RKO (cell line): ENCODE measurements at regions not wholly inside any gene's neighbourhood (a gene's known extent, or its start where the extent isn't known, plus 50 kb on each side); places are given as distances from the start of the nearest gene placed in this dataset.
"Not testable (repeated sequence)": the region's sequence is repeated elsewhere in the genome, so short reads cannot be mapped to it uniquely, and the experiment has no call there.

Experiments used
- DNase-seq: peaks from one replicate; pipeline ENCODE4 v3.0.0-alpha.2; 2016; ENCODE audit warnings: low spot score

- DNase-seq = no peak
These were observed 763.6 kb downstream of the CDH11 start for GRCh38 chr16:64358291-64358690.

DNA sequence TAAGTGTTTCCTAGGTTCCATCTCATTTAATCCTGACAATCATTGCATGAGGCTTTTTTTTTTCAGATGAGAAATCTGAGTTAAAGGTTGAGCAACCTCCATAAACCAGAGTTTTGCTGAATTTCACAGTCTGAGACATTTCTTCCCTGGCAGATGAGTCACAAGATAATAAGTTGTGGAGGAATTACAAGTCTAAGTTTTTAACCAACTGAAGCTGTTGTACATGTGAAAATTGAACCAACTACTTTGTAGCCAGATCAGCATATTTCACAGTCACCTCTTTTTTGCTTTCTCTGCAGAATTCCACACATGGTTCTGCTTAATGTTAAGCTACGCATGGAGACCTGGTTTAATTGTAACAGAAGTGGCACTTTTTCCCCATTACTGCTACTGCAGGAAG lies 765.6 kb downstream of the CDH11 start:
- DNase-seq = peak; percentile 4

DNA sequence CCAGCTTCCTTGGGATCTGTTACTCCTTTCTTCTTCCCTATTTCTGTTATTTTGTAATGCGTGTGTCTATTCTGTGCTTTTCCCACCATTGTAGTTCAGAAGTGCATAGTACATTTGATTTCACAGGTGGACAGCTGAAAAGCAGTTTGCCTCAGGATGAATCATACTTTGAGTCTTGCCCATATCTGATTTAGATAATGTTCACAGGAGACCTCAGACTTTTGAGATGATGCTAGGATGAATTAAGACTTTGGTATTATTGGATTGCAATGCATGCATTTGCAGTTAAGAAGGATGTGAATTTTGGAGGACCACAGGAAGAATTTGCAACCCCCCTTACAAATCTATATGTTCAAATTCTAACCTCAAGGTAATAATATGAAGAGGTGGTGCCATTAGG lies 769.6 kb downstream of the CDH11 start:
- no peak for DNase-seq

DNA sequence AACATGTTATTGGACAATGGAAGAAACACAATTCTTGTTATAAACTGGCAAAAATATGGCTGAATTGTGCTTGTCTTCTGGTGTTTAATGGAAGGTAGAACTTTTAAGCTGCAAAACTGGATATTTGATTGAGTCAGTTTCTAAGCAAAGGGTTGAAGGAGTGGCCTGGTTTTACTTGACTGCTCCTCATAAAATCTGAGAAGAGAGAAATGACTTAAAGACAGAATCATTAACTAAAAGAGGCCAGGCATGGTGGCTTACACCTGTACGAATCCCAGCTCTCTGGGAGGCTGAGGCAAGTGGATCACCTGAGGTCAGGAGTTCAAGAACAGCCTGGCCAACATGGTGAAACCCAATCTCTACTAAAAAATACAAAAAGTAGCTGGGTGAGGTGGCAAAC lies 770.7 kb downstream of the CDH11 start:
- no peak for DNase-seq

DNA sequence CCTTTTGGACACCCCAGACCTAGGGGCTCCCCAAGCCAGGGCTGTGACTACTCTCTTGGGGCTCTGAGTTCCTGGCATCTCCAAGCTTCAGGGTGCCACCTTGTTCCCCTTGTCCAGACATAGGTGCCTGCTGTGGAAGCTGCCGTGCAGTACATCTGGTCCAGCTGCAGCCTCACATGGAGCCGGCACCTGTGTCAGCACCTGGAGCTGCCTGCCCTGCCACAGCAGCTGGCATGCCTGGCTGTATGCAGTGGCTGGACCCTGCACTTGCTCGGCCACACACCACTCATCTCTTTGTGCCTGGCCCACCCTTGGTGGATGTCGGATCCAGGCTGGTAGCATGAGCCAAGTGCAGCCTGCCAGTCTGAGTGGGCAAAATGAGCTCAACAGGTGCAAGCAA lies 775.8 kb downstream of the CDH11 start:
- DNase-seq = no peak

DNA sequence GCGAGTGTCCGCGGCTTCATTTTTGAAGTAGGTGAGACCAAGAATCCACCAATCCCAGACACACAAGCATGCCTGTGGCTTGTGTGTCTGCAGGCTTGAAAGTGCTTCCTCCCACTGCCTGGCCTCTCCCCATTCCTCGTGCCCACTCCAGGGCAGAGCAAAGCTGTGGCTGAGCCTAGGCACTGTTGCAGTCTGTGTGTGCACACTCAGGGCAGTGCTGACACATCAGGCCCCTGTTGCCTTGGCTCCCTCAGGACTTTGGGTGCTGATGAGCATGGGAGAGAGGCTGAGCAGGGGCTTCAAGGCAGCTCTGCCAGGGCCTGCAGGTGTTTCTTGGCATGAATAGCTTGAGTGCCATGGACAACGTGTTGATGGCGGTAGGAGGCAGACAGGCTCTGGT lies 776.7 kb downstream of the CDH11 start:
- no peak for DNase-seq

DNA sequence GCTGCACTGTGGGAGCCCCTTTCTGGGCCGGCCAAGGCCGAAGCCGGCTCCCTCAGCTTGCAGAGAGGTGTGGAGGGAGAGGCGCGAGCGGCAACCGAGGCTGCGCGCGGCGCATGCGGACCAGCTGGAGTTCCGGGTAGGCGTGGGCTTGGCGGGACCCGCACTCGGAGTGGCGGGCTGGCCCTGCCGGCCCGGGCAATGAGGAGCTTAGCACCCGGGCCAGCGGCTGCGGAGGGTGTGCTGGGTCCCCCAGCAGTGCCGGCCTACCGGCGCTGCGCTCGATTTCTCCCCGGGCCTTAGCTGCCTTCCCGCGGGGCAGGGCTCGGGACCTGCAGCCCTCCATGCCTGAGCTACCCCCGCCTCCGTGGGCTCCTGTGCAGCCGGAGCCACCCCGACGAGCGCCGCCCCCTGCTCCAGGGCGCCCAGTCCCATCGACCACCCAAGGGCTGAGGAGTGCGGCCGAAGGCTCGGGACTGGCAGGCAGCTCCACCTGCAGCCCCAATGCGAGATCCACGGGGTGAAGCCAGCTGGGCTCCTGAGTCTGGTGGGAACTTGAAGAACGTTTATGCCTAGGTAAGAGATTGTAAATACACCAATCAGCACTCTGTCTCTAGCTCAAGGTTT lies 777.9 kb downstream of the CDH11 start:
- not testable (repeated sequence) for DNase-seq

DNA sequence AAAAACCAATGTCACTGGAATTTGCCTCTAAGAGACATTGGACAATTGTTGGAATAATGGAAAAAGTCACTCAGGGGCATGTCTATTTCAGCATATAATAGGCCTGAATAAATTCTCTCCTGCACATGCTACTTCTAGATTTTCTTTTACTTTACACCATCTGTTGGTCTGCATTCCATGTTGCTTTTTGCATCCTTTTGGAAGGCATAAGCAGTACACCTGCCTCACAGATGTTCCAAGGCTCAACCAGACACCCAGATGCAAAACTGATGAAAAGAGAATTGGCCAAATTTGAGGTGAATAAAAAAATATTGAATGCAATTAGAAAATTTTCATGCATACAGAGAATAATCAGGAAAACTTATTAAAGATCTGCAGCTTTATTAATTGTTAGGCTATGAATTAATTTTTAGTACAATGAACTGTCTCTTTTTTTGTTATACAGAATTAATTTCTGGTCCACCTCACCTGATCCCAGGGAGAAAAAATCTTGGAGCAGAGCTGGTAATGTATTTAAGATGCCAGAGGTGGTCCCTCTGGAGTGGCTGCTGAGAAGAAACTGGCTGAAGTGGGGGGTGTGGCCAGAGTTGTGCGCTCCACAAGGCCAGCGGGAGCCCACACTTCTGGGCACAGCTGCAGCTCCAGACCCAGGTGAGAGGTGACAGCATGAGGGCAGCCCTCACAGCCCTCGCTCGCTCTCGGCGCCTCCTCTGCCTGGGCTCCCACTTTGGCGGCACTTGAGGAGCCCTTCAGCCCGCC lies 778.6 kb downstream of the CDH11 start:
- DNase-seq = no peak

DNA sequence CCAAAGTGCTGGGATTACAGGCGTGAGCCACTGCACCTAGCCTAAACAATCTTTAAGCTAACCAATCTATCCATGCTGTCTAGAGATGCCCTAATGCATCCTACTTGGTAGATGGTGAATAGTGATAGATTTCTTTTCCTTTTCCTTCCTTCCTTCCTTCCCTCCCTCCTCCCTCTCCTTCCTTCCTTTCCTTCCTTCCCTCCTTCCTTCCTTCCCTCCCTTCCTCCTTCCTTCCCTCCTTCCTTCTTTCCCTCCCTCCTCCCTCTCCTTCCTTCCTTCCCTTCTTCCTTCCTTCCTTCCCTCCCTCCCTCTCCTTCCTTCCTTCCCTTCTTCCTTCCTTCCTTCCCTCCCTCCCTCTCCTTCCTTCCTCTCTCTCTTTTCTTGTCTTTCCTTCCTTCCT lies 780.5 kb downstream of the CDH11 start:
- DNase-seq = not testable (repeated sequence)

- no peak for DNase-seq
These were observed 782.7 kb downstream of the CDH11 start for GRCh38 chr16:64339052-64339770.

DNA sequence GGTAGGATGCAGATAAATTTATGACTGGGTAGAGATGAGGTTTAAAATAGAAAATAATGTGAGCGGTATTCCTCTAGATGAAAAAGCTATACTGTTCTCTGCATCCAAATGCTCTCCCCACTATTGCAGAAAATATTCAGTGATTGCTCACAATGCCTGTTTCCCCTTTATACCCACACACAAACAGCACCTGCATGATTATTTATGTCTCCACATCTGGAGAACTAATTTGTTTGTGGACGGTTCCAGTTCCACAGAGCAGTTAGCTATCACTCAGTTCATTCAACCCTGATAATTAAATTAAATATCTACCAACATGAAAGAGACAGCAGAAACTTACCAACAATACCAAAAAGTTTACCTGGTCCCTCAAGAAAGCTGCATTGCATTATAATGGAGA lies 800.0 kb downstream of the CDH11 start:
- DNase-seq = no peak

GRCh38 chr16:64321066-64321465 lies 800.8 kb downstream of the CDH11 start:
- DNase-seq = no peak

- DNase-seq = no peak
These were observed 804.3 kb downstream of the CDH11 start for GRCh38 chr16:64317601-64318000.

DNA sequence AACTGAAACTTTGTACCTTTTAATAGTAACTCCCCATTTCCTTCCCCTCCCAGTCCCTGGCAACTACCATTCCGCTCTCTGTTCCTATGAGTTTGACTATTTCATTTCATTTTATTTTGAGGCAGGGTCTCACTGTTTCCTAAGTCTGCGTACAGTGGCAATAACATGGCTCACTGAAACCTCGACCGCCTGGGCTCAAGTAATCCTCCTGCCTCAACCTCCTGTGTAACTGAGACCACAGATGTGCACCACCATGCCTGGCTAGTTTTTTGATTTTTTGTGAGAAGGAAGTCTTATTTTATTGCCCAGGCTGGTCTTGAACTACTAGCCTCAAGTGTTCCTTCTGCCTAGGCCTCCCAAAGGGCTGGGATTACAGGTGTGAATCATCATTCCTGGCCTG lies 808.1 kb downstream of the CDH11 start:
- DNase-seq = no peak

- DNase-seq = no peak
These were observed 808.9 kb downstream of the CDH11 start for GRCh38 chr16:64312980-64313379.

DNA sequence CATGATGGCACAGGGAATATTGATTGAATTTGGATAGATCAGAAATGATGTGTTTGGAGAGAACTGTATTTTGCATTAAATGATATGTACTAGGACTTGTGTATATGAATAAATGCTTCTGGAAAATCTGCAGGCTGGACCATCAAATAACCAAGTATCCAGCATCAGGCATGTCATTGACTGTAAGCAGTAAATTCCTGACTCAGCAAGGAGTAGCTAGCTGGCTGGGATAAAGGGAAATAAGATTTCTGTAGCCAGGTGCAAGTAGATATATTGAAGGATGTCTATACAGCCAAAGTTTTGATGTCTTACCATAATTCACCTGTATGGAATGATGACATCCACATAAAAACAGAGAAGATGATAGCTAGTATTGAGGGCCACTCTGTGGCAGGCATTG lies 809.6 kb downstream of the CDH11 start:
- no peak for DNase-seq

DNA sequence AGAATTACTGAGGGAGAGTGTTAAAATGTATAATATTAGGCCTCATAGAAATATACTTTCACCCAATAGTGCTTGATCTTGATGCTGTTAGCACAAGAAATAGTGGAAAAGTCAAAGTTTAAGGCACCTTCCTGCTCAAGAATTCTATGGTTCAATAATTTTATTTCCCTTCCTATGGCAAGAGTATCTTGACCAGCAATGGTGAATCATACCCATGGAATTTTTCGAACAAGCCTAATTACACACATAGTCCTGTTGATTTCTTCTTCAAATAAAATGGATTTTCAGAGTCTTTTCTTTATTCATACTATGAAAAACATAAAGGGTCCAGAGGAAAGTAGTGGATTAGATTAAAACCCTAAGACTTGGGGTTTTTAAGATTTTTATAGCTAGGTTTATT lies 810.6 kb downstream of the CDH11 start:
- DNase-seq = no peak

GRCh38 chr16:64309398-64310110 lies 812.3 kb downstream of the CDH11 start:
- DNase-seq = no peak

DNA sequence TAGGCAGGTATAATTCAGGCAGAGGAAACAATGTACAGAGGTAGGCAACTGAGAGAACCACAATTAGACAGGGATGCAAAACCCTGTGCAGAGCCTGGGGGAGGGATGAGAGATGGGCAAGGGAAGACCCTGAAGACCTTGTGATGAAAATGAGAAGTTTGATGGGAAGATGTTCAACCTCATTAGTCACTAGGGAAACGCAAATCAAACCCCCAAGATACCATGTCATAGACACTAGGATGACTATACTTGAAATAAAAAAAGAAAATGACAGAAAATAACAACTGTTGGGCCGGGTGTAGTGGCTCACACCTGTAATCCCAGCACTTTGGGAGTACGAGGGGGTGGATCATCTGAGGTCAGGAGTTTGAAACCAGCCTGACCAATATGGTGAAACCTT lies 813.1 kb downstream of the CDH11 start:
- no peak for DNase-seq

GRCh38 chr16:64307431-64307830 lies 814.4 kb downstream of the CDH11 start:
- DNase-seq = no peak

GRCh38 chr16:64305663-64306062 lies 816.2 kb downstream of the CDH11 start:
- no peak for DNase-seq

DNA sequence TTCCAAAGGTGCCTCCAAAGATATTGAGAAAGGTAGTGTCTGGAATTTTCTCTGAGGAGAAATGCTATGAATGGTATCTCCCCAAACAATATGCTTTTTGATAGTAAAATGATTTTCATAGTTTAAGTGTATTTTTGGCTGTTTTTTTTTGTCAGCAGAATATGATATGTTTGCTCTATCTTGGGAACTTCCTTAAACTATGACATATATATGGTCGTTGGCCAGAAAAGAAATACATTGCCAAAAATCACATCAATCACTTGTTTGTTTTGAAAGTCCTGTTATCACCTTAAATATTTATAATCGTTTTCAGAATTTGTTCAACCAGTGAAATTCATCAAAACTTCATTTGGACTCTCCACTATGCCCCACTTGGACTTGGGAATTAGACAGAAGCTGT lies 816.9 kb downstream of the CDH11 start:
- no peak for DNase-seq

DNA sequence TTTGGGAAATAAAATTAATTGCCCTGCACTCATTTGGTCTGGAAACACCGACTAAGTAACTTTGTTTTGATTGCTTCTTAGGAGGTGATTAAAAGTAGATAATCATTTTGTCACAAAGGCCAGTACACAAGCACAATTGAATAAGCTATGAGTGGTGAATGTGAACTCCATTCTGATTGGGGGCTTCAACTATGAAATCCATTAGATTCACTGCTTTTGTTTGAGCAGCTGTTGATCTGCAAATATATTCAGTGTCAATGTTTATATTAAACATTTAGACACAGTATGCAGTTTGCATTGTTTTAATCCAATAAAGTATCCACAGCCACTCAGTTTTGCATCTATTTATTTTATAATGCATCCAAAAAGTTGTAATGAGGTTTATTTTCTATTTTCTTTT lies 817.5 kb downstream of the CDH11 start:
- no peak for DNase-seq
